Stimulated activated naive CD4-positive, alpha-beta T cell (primary cell): ENCODE measurements at regions not wholly inside any gene's neighbourhood (a gene's known extent, or its start where the extent isn't known, plus 50 kb on each side); places are given as distances from the start of the nearest gene placed in this dataset.

Experiments used
- DNase-seq, 6 experiments: peaks; one replicate each; lab custom pipeline; 2025; lab: John Stamatoyannopoulos, UW

- no peak for DNase-seq
Measured at GRCh38 chr6:113500221-113500620, 356.9 kb upstream of the MARCKS start.

GRCh38 chr6:113505084-113505699, 352.0 kb upstream of the MARCKS start:
- DNase-seq = no peak

- no peak for DNase-seq
Measured at GRCh38 chr6:113508249-113508648, 348.9 kb upstream of the MARCKS start.

- no peak for DNase-seq
Measured at GRCh38 chr6:113511100-113511499, 346.0 kb upstream of the MARCKS start.

GRCh38 chr6:113512576-113512975, 344.6 kb upstream of the MARCKS start:
- DNase-seq = no peak

GRCh38 chr6:113513086-113513485, 344.1 kb upstream of the MARCKS start:
- no peak for DNase-seq

- no peak for DNase-seq
Measured at GRCh38 chr6:113522376-113522775, 334.8 kb upstream of the MARCKS start.

GRCh38 chr6:113524826-113525225, 332.3 kb upstream of the MARCKS start:
- DNase-seq = no peak

- DNase-seq = no peak
Measured at GRCh38 chr6:113526553-113526952, 330.6 kb upstream of the MARCKS start.

GRCh38 chr6:113526995-113527394, 330.1 kb upstream of the MARCKS start:
- DNase-seq = no peak

- no peak for DNase-seq
Measured at GRCh38 chr6:113528111-113528510, 329.0 kb upstream of the MARCKS start.

GRCh38 chr6:113529196-113529595, 327.9 kb upstream of the MARCKS start:
- DNase-seq = no peak

- DNase-seq = no peak
Measured at GRCh38 chr6:113529879-113530278, 327.3 kb upstream of the MARCKS start.

GRCh38 chr6:113530769-113531168, 326.4 kb upstream of the MARCKS start:
- no peak for DNase-seq

GRCh38 chr6:113539202-113539601, 317.9 kb upstream of the MARCKS start:
- DNase-seq = no peak

GRCh38 chr6:113539623-113540022, 317.5 kb upstream of the MARCKS start:
- DNase-seq = no peak

- no peak for DNase-seq
Measured at GRCh38 chr6:113540466-113540865, 316.7 kb upstream of the MARCKS start.

- no peak for DNase-seq
Measured at GRCh38 chr6:113551168-113551567, 306.0 kb upstream of the MARCKS start.

GRCh38 chr6:113556775-113557174, 300.4 kb upstream of the MARCKS start:
- DNase-seq = no peak

- DNase-seq = no peak
Measured at GRCh38 chr6:113558431-113558830, 298.7 kb upstream of the MARCKS start.

GRCh38 chr6:113558966-113559365, 298.2 kb upstream of the MARCKS start:
- DNase-seq = no peak

- DNase-seq = no peak
Measured at GRCh38 chr6:113560376-113560775, 296.8 kb upstream of the MARCKS start.

- no peak for DNase-seq
Measured at GRCh38 chr6:113560908-113561307, 296.2 kb upstream of the MARCKS start.

- DNase-seq = no peak
Measured at GRCh38 chr6:113562248-113562647, 294.9 kb upstream of the MARCKS start.
